NT2/D1 (cell line): ENCODE measurements at regions not wholly inside any gene's neighbourhood (a gene's known extent, or its start where the extent isn't known, plus 50 kb on each side); places are given as distances from the start of the nearest gene placed in this dataset.

Experiments used
- YY1 ChIP-seq: IDR thresholded peaks from 2 replicates; pipeline ENCODE4 v1.6.1; 2011; ENCODE audit not compliant: insufficient read length, insufficient read depth
- ZNF274 ChIP-seq: IDR thresholded peaks from 2 replicates; pipeline ENCODE4 v1.6.1; 2011; ENCODE audit warnings: mild to moderate bottlenecking, low read depth, low read length

- TF ChIP-seq YY1 (no peak), ZNF274 (no peak)
Observed at GRCh38 chr7:96503597-96503996, 181.7 kb upstream of the SLC25A13 start.
